ENCODE measurements at regions not wholly inside any gene's neighbourhood (a gene's known extent, or its start where the extent isn't known, plus 50 kb on each side); places are given as distances from the start of the nearest gene placed in this dataset.

DNA sequence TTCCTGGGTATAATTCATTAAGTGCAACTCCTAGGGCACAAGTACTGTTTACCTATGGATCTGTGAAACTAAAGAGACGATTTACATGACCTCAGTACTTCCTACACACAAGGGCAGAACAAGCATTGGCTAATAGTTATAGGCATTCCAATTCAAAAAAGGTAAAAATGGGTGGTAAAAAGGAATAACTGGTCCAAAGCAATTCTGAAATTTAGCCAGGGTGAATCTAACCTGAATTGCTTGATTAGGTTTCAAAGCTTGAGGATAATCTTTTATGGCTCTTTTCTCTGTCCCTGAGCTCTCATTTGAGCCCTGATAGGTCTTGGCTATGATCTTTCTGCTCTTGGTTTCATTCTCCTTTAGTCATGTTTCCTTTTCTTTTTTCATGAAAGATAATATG is 52.3 kb upstream of the CALCR start:
- no peaks in the 10 kb centered on the region for H3K9me3 ChIP-seq (replicated peaks in 1 of 11)
- no peak for TF ChIP-seq Cebpa-rat (IDR thresholded peaks at IDR 0.05)
- no peaks in the 10 kb centered on the region for H3K36me3 ChIP-seq
- H3K27me3 ChIP-seq: no peaks in the 10 kb centered on the region
- no peak overlapping the region for H3K4me2 ChIP-seq
- no peak overlapping the region for H3K9ac ChIP-seq
- H3K4me1 ChIP-seq: no peaks in the 10 kb centered on the region
- H3K27ac ChIP-seq: no peak overlapping the region
- no peak overlapping the region for H3K4me3 ChIP-seq
- no peaks in the 10 kb centered on the region for H4K20me1 ChIP-seq

Measured in BLaER1 treated with 17β-estradiol and CSF1 and Interleukin-3, amounts not matched to agents 10 nM and 100 nM (cell line).